GM12875 (cell line): ENCODE measurements at regions not wholly inside any gene's neighbourhood (a gene's known extent, or its start where the extent isn't known, plus 50 kb on each side); places are given as distances from the start of the nearest gene placed in this dataset.

Source experiments
- H3K4me3 ChIP-seq: one replicate; pipeline ENCODE4 v1.5.1; 2011; ENCODE audit warnings: low read depth, low read length, control low read depth
- CTCF ChIP-seq: IDR thresholded peaks from 2 replicates; pipeline ENCODE4 v1.5.1; 2011; ENCODE audit warnings: low read depth, mild to moderate bottlenecking, control low read depth, inconsistent platforms, low read length, moderate library complexity, borderline replicate concordance; ENCODE audit not compliant: insufficient read depth

- no peak overlapping the region for H3K4me3 ChIP-seq
- TF ChIP-seq CTCF, result no peak
Measured at GRCh38 chr1:169052727-169053126, 53.8 kb upstream of the ATP1B1 start.

- TF ChIP-seq CTCF, result no peak
Measured at GRCh38 chr1:169053196-169053595, 53.3 kb upstream of the ATP1B1 start.

More at GRCh38 chr1:169053196-169053595, 53.3 kb upstream of the ATP1B1 start:
- H3K4me3 ChIP-seq, result no peak overlapping the region
